ENCODE measurements at regions not wholly inside any gene's neighbourhood (a gene's known extent, or its start where the extent isn't known, plus 50 kb on each side); places are given as distances from the start of the nearest gene placed in this dataset.

- no peaks in the 10 kb centered on the region for H4K20me1 ChIP-seq (ENCODE audit: insufficient read depth, low read depth, low read length)
- H3K4me2 ChIP-seq (ENCODE audit: low read depth, low read length, poor library complexity, severe bottlenecking), result no peak overlapping the region
- peaks cover 23% of the 10 kb centered on the region for H3K9me3 ChIP-seq (ENCODE audit: low read length)
- DNase-seq, result no peak
- no peak overlapping the region for H3K9ac ChIP-seq (ENCODE audit: low read length)
- H2AFZ ChIP-seq (ENCODE audit: low read length), result peak overlapping the region; percentile 82
- H3K4me1 ChIP-seq (ENCODE audit: low read length), result no peaks in the 10 kb centered on the region; the same call in 1 of the 2 replicates
- H3K79me2 ChIP-seq (ENCODE audit: low read length), result no peaks in the 10 kb centered on the region
- H3K36me3 ChIP-seq (ENCODE audit: insufficient read depth, low read length), result no peaks in the 10 kb centered on the region
- H3K9me2 ChIP-seq (replicated peaks; ENCODE audit: insufficient read depth, low read length), result no peaks in the 10 kb centered on the region
- no peak overlapping the region for H3K27ac ChIP-seq (ENCODE audit: low read length)
- no peaks in the 10 kb centered on the region for H3K27me3 ChIP-seq (ENCODE audit: low read length)
- no peak overlapping the region for H3K4me3 ChIP-seq (ENCODE audit: low read length)
These were observed 227.8 kb upstream of the CDH9 start for GRCh38 chr5:27266184-27266583.

- DNase-seq, result no peak
- no peak overlapping the region for H3K4me2 ChIP-seq (ENCODE audit: low read depth, low read length, poor library complexity, severe bottlenecking)
- no peak overlapping the region for H3K9ac ChIP-seq (ENCODE audit: low read length)
- peak overlapping the region; percentile 71; the same call in 1 of the 2 replicates for H2AFZ ChIP-seq (ENCODE audit: low read length)
- H4K20me1 ChIP-seq (ENCODE audit: insufficient read depth, low read depth, low read length), result no peaks in the 10 kb centered on the region
- H3K36me3 ChIP-seq (ENCODE audit: insufficient read depth, low read length), result no peaks in the 10 kb centered on the region
- peaks cover 11% of the 10 kb centered on the region for H3K9me3 ChIP-seq (ENCODE audit: low read length)
- H3K27ac ChIP-seq (ENCODE audit: low read length), result no peak overlapping the region
- H3K4me1 ChIP-seq (ENCODE audit: low read length), result no peaks in the 10 kb centered on the region
- no peaks in the 10 kb centered on the region for H3K27me3 ChIP-seq (ENCODE audit: low read length)
- no peaks in the 10 kb centered on the region for H3K79me2 ChIP-seq (ENCODE audit: low read length)
- H3K4me3 ChIP-seq (ENCODE audit: low read length), result no peak overlapping the region
- no peaks in the 10 kb centered on the region for H3K9me2 ChIP-seq (replicated peaks; ENCODE audit: insufficient read depth, low read length)
These were observed 219.3 kb upstream of the CDH9 start for GRCh38 chr5:27257696-27258095.

GRCh38 chr5:27252911-27253310 lies 214.5 kb upstream of the CDH9 start:
- H3K4me3 ChIP-seq (ENCODE audit: low read length), result no peak overlapping the region
- H4K20me1 ChIP-seq (ENCODE audit: insufficient read depth, low read depth, low read length), result no peaks in the 10 kb centered on the region
- no peak overlapping the region for H2AFZ ChIP-seq (ENCODE audit: low read length)
- no peak overlapping the region for H3K27ac ChIP-seq (ENCODE audit: low read length)
- no peaks in the 10 kb centered on the region for H3K79me2 ChIP-seq (ENCODE audit: low read length)
- no peaks in the 10 kb centered on the region for H3K27me3 ChIP-seq (ENCODE audit: low read length)
- H3K9me2 ChIP-seq (replicated peaks; ENCODE audit: insufficient read depth, low read length), result no peaks in the 10 kb centered on the region
- H3K4me1 ChIP-seq (ENCODE audit: low read length), result no peaks in the 10 kb centered on the region
- H3K9me3 ChIP-seq (ENCODE audit: low read length), result no peaks in the 10 kb centered on the region
- DNase-seq, result no peak
- H3K9ac ChIP-seq (ENCODE audit: low read length), result no peak overlapping the region
- H3K4me2 ChIP-seq (ENCODE audit: low read depth, low read length, poor library complexity, severe bottlenecking), result no peak overlapping the region
- no peaks in the 10 kb centered on the region for H3K36me3 ChIP-seq (ENCODE audit: insufficient read depth, low read length)

- Histone ChIP-seq H3K79me2 (ENCODE audit: low read length) (no peaks in the 10 kb centered on the region), H4K20me1 (ENCODE audit: insufficient read depth, low read depth, low read length) (no peaks in the 10 kb centered on the region), H3K36me3 (ENCODE audit: insufficient read depth, low read length) (no peaks in the 10 kb centered on the region), H3K4me1 (ENCODE audit: low read length) (no peaks in the 10 kb centered on the region), H3K4me2 (ENCODE audit: low read depth, low read length, poor library complexity, severe bottlenecking) (no peak overlapping the region), H3K27ac (ENCODE audit: low read length) (no peak overlapping the region), H3K27me3 (ENCODE audit: low read length) (no peaks in the 10 kb centered on the region), H3K9me2 (replicated peaks; ENCODE audit: insufficient read depth, low read length) (no peaks in the 10 kb centered on the region), H3K9ac (ENCODE audit: low read length) (no peak overlapping the region), H2AFZ (ENCODE audit: low read length) (no peak overlapping the region), H3K9me3 (ENCODE audit: low read length) (no peaks in the 10 kb centered on the region), H3K4me3 (ENCODE audit: low read length) (no peak overlapping the region)
- DNase-seq, result no peak
These were observed 203.9 kb upstream of the CDH9 start for GRCh38 chr5:27242258-27242626.

- no peak for DNase-seq
- H4K20me1 ChIP-seq (ENCODE audit: insufficient read depth, low read depth, low read length), result no peaks in the 10 kb centered on the region
- H3K9me2 ChIP-seq (replicated peaks; ENCODE audit: insufficient read depth, low read length), result no peaks in the 10 kb centered on the region
- H3K36me3 ChIP-seq (ENCODE audit: insufficient read depth, low read length), result no peaks in the 10 kb centered on the region
- H3K79me2 ChIP-seq (ENCODE audit: low read length), result no peaks in the 10 kb centered on the region
- H3K4me2 ChIP-seq (ENCODE audit: low read depth, low read length, poor library complexity, severe bottlenecking), result no peak overlapping the region
- H3K4me3 ChIP-seq (ENCODE audit: low read length), result no peak overlapping the region
- no peaks in the 10 kb centered on the region for H3K9me3 ChIP-seq (ENCODE audit: low read length)
- H3K9ac ChIP-seq (ENCODE audit: low read length), result no peak overlapping the region
- H2AFZ ChIP-seq (ENCODE audit: low read length), result no peak overlapping the region
- H3K4me1 ChIP-seq (ENCODE audit: low read length), result no peaks in the 10 kb centered on the region
- no peak overlapping the region for H3K27ac ChIP-seq (ENCODE audit: low read length)
- no peaks in the 10 kb centered on the region for H3K27me3 ChIP-seq (ENCODE audit: low read length)
These were observed 203.3 kb upstream of the CDH9 start for GRCh38 chr5:27241564-27242257.

- DNase-seq, result no peak
These were observed 202.4 kb upstream of the CDH9 start for GRCh38 chr5:27240791-27241190.

GRCh38 chr5:27234916-27235315 lies 196.5 kb upstream of the CDH9 start:
- Histone ChIP-seq H4K20me1 (ENCODE audit: insufficient read depth, low read depth, low read length) (no peaks in the 10 kb centered on the region), H3K4me1 (ENCODE audit: low read length) (no peaks in the 10 kb centered on the region), H3K27ac (ENCODE audit: low read length) (no peak overlapping the region), H2AFZ (ENCODE audit: low read length) (no peak overlapping the region), H3K4me3 (ENCODE audit: low read length) (no peak overlapping the region), H3K79me2 (ENCODE audit: low read length) (no peaks in the 10 kb centered on the region), H3K27me3 (ENCODE audit: low read length) (no peaks in the 10 kb centered on the region), H3K9me3 (ENCODE audit: low read length) (no peaks in the 10 kb centered on the region), H3K9ac (ENCODE audit: low read length) (no peak overlapping the region), H3K4me2 (ENCODE audit: low read depth, low read length, poor library complexity, severe bottlenecking) (no peak overlapping the region), H3K9me2 (replicated peaks; ENCODE audit: insufficient read depth, low read length) (no peaks in the 10 kb centered on the region), H3K36me3 (ENCODE audit: insufficient read depth, low read length) (no peaks in the 10 kb centered on the region)
- DNase-seq, result no peak

More at GRCh38 chr5:27240791-27241190, 202.4 kb upstream of the CDH9 start:
- Histone ChIP-seq H3K9ac (ENCODE audit: low read length) (no peak overlapping the region), H3K79me2 (ENCODE audit: low read length) (no peaks in the 10 kb centered on the region), H2AFZ (ENCODE audit: low read length) (no peak overlapping the region), H4K20me1 (ENCODE audit: insufficient read depth, low read depth, low read length) (no peaks in the 10 kb centered on the region), H3K27ac (ENCODE audit: low read length) (no peak overlapping the region), H3K36me3 (ENCODE audit: insufficient read depth, low read length) (no peaks in the 10 kb centered on the region), H3K4me1 (ENCODE audit: low read length) (no peaks in the 10 kb centered on the region), H3K27me3 (ENCODE audit: low read length) (no peaks in the 10 kb centered on the region), H3K4me3 (ENCODE audit: low read length) (no peak overlapping the region), H3K9me2 (replicated peaks; ENCODE audit: insufficient read depth, low read length) (no peaks in the 10 kb centered on the region), H3K9me3 (ENCODE audit: low read length) (no peaks in the 10 kb centered on the region), H3K4me2 (ENCODE audit: low read depth, low read length, poor library complexity, severe bottlenecking) (no peak overlapping the region)

GRCh38 chr5:27221410-27221809 lies 183.0 kb upstream of the CDH9 start:
- Histone ChIP-seq H3K27ac (ENCODE audit: low read length) (no peak overlapping the region), H3K4me1 (ENCODE audit: low read length) (no peaks in the 10 kb centered on the region; the same call in 1 of the 2 replicates)

More at GRCh38 chr5:27221410-27221809, 183.0 kb upstream of the CDH9 start:
- no peaks in the 10 kb centered on the region for H3K79me2 ChIP-seq (ENCODE audit: low read length)
- no peak overlapping the region for H3K4me2 ChIP-seq (ENCODE audit: low read depth, low read length, poor library complexity, severe bottlenecking)
- H3K27me3 ChIP-seq (ENCODE audit: low read length), result no peaks in the 10 kb centered on the region
- H2AFZ ChIP-seq (ENCODE audit: low read length), result no peak overlapping the region
- H3K9ac ChIP-seq (ENCODE audit: low read length), result no peak overlapping the region
- no peaks in the 10 kb centered on the region; the same call in 1 of the 2 replicates for H3K9me3 ChIP-seq (ENCODE audit: low read length)
- no peak overlapping the region for H3K4me3 ChIP-seq (ENCODE audit: low read length)
- no peaks in the 10 kb centered on the region for H3K9me2 ChIP-seq (replicated peaks; ENCODE audit: insufficient read depth, low read length)
- H3K36me3 ChIP-seq (ENCODE audit: insufficient read depth, low read length), result no peaks in the 10 kb centered on the region
- no peak for DNase-seq
- no peaks in the 10 kb centered on the region for H4K20me1 ChIP-seq (ENCODE audit: insufficient read depth, low read depth, low read length)

Measured in Karpas-422 (cell line).